HG03378 (cell line): ENCODE measurements at regions not wholly inside any gene's neighbourhood (a gene's known extent, or its start where the extent isn't known, plus 50 kb on each side); places are given as distances from the start of the nearest gene placed in this dataset.

Source experiments
- ATAC-seq: cut with Tn5 transposase; IDR thresholded peaks from one replicate; pipeline ENCODE4 v1.9.1; 2021; ENCODE audit warnings: mild to moderate bottlenecking, moderate library complexity; ENCODE audit not compliant: unreplicated experiment

DNA sequence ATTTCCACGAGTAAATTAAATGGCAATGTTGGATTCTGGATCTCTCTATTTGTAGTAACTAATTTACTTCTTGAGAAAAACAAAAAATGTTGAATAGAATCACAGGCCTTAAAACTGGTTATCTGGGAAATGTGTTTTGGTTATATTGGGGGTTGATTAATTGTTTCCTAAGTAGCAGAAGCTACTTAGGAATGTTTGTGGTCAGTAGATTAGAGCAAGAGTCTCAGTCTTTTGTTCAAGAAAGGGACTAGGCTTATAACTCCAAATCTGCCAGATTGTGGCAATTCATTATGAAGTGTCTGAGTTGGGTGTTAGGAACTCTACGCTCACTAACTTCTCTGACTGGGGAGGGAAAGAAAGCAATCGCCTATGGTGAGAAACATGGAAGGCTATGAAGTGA lies 244.3 kb upstream of the PHYHIPL start:
- ATAC-seq = no peak

GRCh38 chr10:58932577-58933314 lies 243.7 kb upstream of the PHYHIPL start:
- ATAC-seq = no peak

- ATAC-seq = no peak
These were observed 240.1 kb upstream of the PHYHIPL start for GRCh38 chr10:58936364-58936763.

DNA sequence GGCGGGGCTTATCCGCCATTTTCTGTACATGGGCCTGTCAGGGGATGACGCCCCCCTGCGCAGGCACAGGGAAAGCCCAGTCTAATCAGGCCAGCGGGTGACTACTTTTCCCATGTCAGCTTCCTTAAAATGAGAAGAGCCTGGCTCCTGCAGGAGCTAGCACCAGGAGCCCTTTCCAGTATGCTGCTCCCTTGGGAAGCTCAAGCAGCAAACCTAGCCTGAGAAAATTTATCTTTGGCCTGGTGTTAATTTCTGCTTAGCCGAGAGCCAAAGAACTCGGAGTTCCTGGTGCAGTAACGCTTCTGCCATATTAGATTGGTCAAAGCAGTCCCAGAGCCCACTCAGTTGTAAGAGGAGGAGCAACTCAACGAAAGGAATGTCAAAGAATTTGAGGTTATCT lies 239.0 kb upstream of the PHYHIPL start:
- ATAC-seq = no peak

DNA sequence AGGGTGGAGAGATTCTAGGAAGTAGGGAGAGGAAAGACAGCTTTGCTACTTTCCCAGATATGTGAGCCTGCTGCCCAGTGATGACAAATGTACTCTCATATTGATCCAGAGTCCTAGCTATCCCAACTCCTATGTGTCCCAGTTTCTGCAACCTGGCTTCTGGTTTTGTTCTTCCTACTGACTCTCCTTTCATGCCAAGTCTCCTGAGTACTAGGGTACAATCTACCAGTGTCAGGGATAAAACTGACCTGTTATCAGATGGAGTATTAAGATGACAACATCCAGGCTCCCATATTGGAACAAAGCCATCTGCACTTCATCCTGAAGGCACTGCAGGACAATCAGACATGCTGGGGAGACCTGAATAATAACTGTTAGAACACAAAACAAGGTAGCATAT lies 233.7 kb upstream of the PHYHIPL start:
- ATAC-seq = no peak

DNA sequence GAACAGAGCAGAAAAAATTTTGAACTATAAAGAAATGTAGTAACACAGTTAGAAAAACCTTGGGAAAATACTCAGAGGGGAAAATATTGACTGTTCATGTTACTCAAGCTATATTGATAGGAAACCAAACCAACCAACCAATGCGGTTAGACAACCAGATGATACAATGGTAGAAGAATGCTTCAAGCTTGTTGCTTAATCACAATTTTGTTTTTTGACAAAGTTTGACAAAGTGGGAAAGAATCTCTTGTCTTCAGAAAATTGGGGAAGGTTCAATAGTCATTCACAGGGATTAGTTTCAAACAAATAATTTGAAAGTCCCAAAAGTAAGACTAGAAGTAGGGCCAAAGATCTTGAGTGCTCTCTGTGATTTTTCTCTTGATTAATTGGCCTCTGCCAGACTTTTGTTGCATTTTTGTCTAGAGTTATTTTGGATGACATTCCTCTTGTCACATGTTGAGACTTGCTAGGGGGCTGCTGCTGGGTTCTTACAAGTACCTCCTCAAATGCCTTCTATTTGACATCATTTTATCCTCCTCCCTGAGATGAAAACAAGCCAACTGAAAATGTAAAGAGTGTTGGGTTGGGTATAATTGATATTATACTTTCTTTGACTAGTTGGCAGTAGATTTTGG lies 233.1 kb upstream of the PHYHIPL start:
- ATAC-seq = no peak

DNA sequence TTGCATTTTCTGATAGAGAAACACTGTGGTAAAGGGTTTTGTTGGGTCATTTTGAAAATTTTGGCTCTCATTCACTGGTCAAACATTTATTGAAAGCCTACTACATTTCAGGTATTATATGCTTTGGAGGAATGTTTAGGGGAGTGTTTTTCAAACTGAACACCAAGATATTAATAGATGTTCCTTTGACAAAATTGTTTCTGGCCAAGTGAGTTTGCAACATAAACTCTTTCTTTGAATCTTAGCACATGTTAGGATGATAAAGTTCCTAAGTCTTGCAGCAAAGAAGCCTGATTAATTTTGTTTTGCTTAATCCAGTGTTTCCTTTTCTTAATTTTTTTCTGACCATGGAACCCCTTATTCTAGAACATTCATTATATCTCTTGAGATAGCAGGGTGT lies 232.5 kb upstream of the PHYHIPL start:
- no peak for ATAC-seq

DNA sequence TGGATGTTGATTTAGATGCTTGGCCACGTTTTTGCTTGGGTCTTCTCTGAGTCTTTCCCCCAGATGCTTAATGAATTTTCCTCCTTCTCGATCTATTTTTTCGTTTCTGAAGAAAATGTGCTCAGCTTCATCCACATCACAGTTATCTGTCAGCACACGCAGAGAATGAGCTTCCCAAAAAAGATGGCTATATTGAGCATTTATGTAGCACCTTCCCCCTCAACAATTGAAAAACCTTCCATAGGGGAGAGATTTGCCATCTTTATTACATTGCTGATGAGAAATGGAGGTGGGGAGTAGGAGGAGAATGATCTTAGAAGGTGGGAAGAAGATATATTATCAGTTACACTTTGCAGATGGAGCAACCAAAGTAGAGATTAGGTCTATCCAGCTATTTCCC lies 228.1 kb upstream of the PHYHIPL start:
- no peak for ATAC-seq

DNA sequence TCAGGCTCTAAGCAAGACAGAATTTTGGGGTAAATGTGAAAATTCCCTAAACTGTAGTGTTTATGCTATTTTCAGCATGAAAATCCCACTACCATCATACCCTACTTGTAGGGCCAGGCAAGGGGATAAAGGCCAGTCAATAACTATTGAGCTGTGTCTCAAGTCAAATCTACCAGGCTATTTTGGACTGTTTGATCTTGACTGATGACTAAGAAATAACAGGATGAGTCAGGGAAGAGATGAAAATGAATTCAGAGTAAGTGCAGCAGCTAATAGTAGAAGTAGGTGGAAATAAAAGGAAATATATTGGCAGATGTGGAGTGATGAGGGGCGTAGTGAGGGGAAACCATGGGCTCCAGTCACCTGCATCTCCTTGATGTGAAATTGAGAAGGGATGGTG lies 225.8 kb upstream of the PHYHIPL start:
- ATAC-seq = no peak

GRCh38 chr10:58951087-58951486 lies 225.4 kb upstream of the PHYHIPL start:
- ATAC-seq = no peak

- ATAC-seq = no peak
These were observed 224.7 kb upstream of the PHYHIPL start for GRCh38 chr10:58951746-58952145.

- no peak for ATAC-seq
These were observed 224.3 kb upstream of the PHYHIPL start for GRCh38 chr10:58952162-58952601.

GRCh38 chr10:58952747-58953466 lies 223.5 kb upstream of the PHYHIPL start:
- peak; percentile 82 for ATAC-seq

- no peak for ATAC-seq
These were observed 222.3 kb upstream of the PHYHIPL start for GRCh38 chr10:58954178-58954577.

GRCh38 chr10:58955615-58956014 lies 220.8 kb upstream of the PHYHIPL start:
- ATAC-seq = no peak

DNA sequence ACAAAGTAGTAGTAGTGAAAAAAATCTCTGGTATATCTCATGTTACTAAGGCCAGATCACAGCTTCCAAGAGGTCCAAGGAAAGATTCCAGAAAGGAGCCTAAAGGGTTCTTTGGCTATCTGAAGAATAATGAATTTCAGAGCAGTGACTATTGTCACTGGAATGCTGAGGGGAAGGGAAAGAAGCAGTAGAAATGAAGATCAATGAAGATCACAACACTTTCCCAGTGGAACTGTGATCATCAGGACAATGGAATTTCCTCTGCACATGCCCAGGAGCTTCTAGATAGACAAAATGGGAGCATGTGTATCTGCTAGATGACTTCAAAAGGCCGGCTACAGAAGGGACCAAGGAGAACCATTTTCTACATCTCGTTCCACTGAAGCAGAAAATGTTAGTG lies 219.5 kb upstream of the PHYHIPL start:
- ATAC-seq = no peak

- ATAC-seq = no peak
These were observed 218.9 kb upstream of the PHYHIPL start for GRCh38 chr10:58957517-58957916.

DNA sequence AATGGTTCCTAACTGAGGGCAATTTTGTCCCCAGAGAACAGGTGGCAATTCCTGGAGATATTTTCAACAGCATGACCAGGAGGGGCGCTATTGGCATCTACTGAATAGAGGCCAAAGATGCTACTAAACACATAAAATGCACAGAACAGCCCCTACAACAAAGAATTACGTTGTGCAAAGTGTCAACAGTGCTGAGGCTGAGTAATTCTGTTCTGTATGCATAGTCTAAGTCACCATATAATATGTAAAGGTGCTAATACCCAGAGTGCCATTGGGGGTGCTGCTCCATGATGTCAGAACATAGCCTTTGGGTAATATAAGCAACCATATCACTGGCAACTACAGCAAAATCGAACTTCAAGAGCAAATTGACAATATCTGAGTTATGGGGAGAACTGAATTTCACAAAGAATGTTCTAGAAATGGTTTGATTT lies 213.3 kb upstream of the PHYHIPL start:
- no peak for ATAC-seq

- no peak for ATAC-seq
These were observed 212.7 kb upstream of the PHYHIPL start for GRCh38 chr10:58963723-58964124.

DNA sequence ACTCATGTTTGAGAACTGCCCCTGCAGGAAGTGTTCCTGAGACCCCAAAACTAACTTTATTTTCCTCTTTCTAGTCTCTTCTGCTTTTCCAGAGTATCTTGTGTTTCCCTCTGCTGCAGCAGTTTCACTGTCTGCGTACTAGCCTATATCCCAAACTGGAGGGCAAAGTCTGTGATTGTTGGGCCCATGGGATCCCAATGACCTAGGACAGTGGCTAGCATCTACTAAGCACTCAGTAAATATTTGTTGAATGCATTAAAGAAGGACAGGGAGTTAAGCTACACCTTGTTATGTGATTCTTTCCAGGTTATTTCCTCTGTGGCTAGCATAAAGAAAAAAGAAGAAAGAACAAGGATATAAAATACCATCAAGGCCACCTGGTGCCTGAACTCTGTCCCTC lies 210.6 kb upstream of the PHYHIPL start:
- no peak for ATAC-seq

- no peak for ATAC-seq
These were observed 208.7 kb upstream of the PHYHIPL start for GRCh38 chr10:58967551-58968388.
